ENCODE measurements at regions not wholly inside any gene's neighbourhood (a gene's known extent, or its start where the extent isn't known, plus 50 kb on each side); places are given as distances from the start of the nearest gene placed in this dataset.
A peak's percentile ranks its signal among the peaks of the same experiment; 100 is the strongest.

DNA sequence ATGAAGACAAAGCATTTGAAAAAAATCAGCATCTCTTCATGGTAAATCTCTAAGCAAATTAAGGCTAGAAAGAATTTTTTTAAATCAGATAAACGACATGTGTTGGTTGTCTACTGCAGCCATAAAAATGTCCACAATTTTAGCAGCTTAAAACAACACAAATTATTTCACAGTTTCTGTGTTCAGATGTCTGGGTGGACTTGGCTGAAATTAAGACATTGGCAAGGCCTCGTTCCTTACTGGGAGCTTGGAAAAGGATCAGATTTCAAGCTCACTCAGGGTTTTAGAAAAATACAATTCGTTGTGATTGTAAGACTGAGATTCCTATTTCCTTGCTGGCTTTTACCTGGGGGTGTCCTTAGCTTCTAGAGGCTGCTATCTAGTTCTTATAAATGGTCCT lies 1470.6 kb downstream of the PCDH19 start:
- ChIA-PET POLR2A (no interaction called here), CTCF (no interaction called here)
- no peaks in the 10 kb centered on the region for H3K36me3 ChIP-seq (ENCODE audit: control insufficient read depth in 2 of 2, insufficient read depth in 1 of 2, low read length in 2 of 2)
- H3K27ac ChIP-seq (ENCODE audit: extremely low read depth, low read depth, low read length) = no peak overlapping the region
- no peaks in the 10 kb centered on the region for H3K9me3 ChIP-seq (ENCODE audit: control insufficient read depth, insufficient read depth, low read depth, low read length)
- H3K4me1 ChIP-seq (ENCODE audit: control insufficient read depth, insufficient read depth, low read length) = no peaks in the 10 kb centered on the region
- no peak overlapping the region for H3K4me3 ChIP-seq (ENCODE audit: low read depth, low read length)
- TF ChIP-seq SP7 (tag by site-specific recombination; IDR thresholded peaks at IDR 0.05) = no peak
- no peak for TF ChIP-seq GFI1B (tag by site-specific recombination; IDR thresholded peaks at IDR 0.05)
- TF ChIP-seq, protein P1, sequence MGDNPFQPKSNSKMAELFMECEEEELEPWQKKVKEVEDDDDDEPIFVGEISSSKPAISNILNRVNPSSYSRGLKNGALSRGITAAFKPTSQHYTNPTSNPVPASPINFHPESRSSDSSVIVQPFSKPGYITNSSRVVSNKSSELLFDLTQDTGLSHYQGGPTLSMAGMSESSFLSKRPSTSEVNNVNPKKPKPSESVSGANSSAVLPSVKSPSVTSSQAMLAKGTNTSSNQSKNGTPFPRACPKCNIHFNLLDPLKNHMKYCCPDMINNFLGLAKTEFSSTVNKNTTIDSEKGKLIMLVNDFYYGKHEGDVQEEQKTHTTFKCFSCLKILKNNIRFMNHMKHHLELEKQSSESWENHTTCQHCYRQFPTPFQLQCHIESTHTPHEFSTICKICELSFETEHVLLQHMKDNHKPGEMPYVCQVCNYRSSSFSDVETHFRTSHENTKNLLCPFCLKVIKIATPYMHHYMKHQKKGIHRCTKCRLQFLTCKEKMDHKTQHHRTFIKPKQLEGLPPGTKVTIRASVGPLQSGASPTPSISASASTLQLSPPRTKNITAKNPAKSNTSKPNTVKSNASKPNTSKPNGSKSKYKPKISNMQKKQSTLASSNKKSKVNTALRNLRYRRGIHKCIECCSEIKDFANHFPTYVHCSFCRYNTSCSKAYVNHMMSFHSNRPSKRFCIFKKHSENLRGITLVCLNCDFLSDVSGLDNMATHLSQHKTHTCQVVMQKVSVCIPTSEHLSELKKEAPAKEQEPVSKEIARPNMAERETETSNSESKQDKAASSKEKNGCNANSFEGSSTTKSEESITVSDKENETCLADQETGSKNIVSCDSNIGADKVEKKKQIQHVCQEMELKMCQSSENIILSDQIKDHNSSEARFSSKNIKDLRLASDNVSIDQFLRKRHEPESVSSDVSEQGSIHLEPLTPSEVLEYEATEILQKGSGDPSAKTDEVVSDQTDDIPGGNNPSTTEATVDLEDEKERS (tag by site-specific recombination; IDR thresholded peaks at IDR 0.05) = no peak
- no peak for TF ChIP-seq ZNF548 (tag by site-specific recombination; IDR thresholded peaks at IDR 0.05)
- TF ChIP-seq ZNF514 (tag by site-specific recombination; IDR thresholded peaks at IDR 0.05) = no peak
- no peak for TF ChIP-seq ZNF426 (tag by site-specific recombination; IDR thresholded peaks at IDR 0.05)
- no peak for TF ChIP-seq FEZF1 (tag by site-specific recombination; IDR thresholded peaks at IDR 0.05)
- TF ChIP-seq, protein P2, sequence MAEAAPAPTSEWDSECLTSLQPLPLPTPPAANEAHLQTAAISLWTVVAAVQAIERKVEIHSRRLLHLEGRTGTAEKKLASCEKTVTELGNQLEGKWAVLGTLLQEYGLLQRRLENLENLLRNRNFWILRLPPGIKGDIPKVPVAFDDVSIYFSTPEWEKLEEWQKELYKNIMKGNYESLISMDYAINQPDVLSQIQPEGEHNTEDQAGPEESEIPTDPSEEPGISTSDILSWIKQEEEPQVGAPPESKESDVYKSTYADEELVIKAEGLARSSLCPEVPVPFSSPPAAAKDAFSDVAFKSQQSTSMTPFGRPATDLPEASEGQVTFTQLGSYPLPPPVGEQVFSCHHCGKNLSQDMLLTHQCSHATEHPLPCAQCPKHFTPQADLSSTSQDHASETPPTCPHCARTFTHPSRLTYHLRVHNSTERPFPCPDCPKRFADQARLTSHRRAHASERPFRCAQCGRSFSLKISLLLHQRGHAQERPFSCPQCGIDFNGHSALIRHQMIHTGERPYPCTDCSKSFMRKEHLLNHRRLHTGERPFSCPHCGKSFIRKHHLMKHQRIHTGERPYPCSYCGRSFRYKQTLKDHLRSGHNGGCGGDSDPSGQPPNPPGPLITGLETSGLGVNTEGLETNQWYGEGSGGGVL (tag by site-specific recombination; IDR thresholded peaks at IDR 0.05) = no peak
- no peak for TF ChIP-seq ZNF324 (tag by site-specific recombination; IDR thresholded peaks at IDR 0.05)
- no peak for TF ChIP-seq ZNF785 (tag by site-specific recombination; IDR thresholded peaks at IDR 0.05)
- no peak for TF ChIP-seq PRDM6 (tag by site-specific recombination; IDR thresholded peaks at IDR 0.05)

DNA sequence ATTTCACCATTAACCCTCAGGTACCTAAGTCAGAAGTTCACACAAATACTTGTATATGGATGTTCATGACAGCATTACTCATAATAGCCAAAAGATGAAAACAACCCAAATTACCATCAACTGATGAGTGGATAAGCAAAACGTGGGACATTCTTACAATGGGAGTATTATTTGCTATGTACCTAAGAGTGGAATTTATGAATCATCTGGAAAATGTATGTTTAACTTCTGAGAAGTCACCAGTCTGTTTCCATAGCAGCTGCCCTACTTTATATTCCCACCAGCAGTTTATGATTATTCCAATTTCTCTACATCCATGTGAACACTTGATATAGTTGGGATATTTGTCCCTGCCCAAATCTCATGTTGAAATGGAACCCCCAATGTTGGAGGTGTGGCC lies 1478.9 kb downstream of the PCDH19 start:
- CTCF ChIA-PET = no interaction called here
- peak; percentile 46; the same call in 1 of the 2 replicates for TF ChIP-seq ZNF10 (tag by site-specific recombination; IDR thresholded peaks at IDR 0.05)
- no peak for TF ChIP-seq ZNF530 (tag by site-specific recombination; IDR thresholded peaks at IDR 0.05; ENCODE audit: low read depth)
- Histone ChIP-seq H3K9me3 (ENCODE audit: control insufficient read depth, insufficient read depth, low read depth, low read length) (no peaks in the 10 kb centered on the region), H3K4me3 (ENCODE audit: low read depth, low read length) (no peak overlapping the region), H3K36me3 (ENCODE audit: control insufficient read depth in 2 of 2, insufficient read depth in 1 of 2, low read length in 2 of 2) (no peaks in the 10 kb centered on the region), H3K27ac (ENCODE audit: extremely low read depth, low read depth, low read length) (no peak overlapping the region), H3K4me1 (ENCODE audit: control insufficient read depth, insufficient read depth, low read length) (no peaks in the 10 kb centered on the region)
- POLR2A ChIA-PET = no interaction called here

- ChIA-PET CTCF (no interaction called here), POLR2A (no interaction called here)
- Histone ChIP-seq H3K9me3 (ENCODE audit: control insufficient read depth, insufficient read depth, low read depth, low read length) (no peaks in the 10 kb centered on the region; the same call in 1 of the 2 replicates), H3K27ac (ENCODE audit: extremely low read depth, low read depth, low read length) (no peak overlapping the region), H3K4me1 (ENCODE audit: control insufficient read depth, insufficient read depth, low read length) (no peaks in the 10 kb centered on the region), H3K36me3 (ENCODE audit: control insufficient read depth in 2 of 2, insufficient read depth in 1 of 2, low read length in 2 of 2) (no peaks in the 10 kb centered on the region), H3K4me3 (ENCODE audit: low read depth, low read length) (no peak overlapping the region)
- TF ChIP-seq ZNF138 (tag by site-specific recombination; IDR thresholded peaks at IDR 0.05; ENCODE audit: borderline replicate concordance) (no peak), ZNF341 (tag by site-specific recombination; IDR thresholded peaks at IDR 0.05; ENCODE audit: low read depth) (no peak), ZNF777 (tag by site-specific recombination; IDR thresholded peaks at IDR 0.05; ENCODE audit: borderline replicate concordance) (no peak), BCL11B (tag by site-specific recombination; IDR thresholded peaks at IDR 0.05; ENCODE audit: low read depth) (no peak), ZNF843 (tag by site-specific recombination; IDR thresholded peaks at IDR 0.05) (no peak), ZNF155 (tag by site-specific recombination; IDR thresholded peaks at IDR 0.05) (no peak)
- TF ChIP-seq, protein P1 (tag by site-specific recombination; IDR thresholded peaks at IDR 0.05) = no peak
- TF ChIP-seq, protein P3, sequence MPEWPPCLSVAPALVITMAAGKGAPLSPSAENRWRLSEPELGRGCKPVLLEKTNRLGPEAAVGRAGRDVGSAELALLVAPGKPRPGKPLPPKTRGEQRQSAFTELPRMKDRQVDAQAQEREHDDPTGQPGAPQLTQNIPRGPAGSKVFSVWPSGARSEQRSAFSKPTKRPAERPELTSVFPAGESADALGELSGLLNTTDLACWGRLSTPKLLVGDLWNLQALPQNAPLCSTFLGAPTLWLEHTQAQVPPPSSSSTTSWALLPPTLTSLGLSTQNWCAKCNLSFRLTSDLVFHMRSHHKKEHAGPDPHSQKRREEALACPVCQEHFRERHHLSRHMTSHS (tag by site-specific recombination; IDR thresholded peaks at IDR 0.05) = no peak
Observed at GRCh38 chrX:98924511-98924910, 1485.6 kb downstream of the PCDH19 start.

Data from HEK293 (cell line).